22Rv1 (cell line): ENCODE measurements at regions not wholly inside any gene's neighbourhood (a gene's known extent, or its start where the extent isn't known, plus 50 kb on each side); places are given as distances from the start of the nearest gene placed in this dataset.
A peak's percentile ranks its signal among the peaks of the same experiment; 100 is the strongest.

Source experiments
- CTCF ChIP-seq: fragments of 450-650 bp; IDR thresholded peaks from 2 replicates; pipeline ENCODE4 v1.5.1; 2017; ENCODE audit warnings: mild to moderate bottlenecking
- ZFX ChIP-seq: fragments of 450-650 bp; IDR thresholded peaks from 2 replicates; pipeline ENCODE4 v1.6.1; 2017; ENCODE audit warnings: antibody characterized with exemption, borderline replicate concordance

- peak; percentile 44 for TF ChIP-seq CTCF
- TF ChIP-seq ZFX: no peak
Measured at GRCh38 chr6:94323853-94324252, 904.5 kb upstream of the EPHA7 start.
